ENCODE measurements at regions not wholly inside any gene's neighbourhood (a gene's known extent, or its start where the extent isn't known, plus 50 kb on each side); places are given as distances from the start of the nearest gene placed in this dataset.

DNA sequence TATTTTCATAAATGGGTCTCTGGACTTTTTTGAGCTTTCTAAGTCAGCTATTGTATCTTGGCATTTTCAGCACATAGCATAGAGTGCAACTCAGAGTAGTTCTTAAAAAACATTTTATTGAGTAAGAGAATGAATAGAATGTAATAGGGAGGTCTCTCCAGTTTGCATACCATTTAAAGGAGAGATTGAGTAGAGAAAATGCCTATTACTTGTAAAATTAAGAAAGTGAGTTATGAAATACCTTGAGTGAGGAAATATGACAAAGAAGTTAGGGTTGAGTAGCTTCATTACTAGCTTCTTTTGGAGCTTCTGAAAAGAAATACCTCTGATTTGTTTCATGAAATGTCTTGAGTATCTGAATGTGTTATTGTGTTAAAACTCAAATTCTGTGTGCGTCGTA is 140.0 kb downstream of the AASDHPPT start:
- peaks cover 3% of the 10 kb centered on the region; the same call in 1 of the 2 replicates for H3K27me3 ChIP-seq (ENCODE audit: insufficient read depth, low read length)
- POLR2A ChIA-PET: no interaction called here
- H2AFZ ChIP-seq (ENCODE audit: low read depth, low read length, poor library complexity, severe bottlenecking): no peak overlapping the region
- no peaks in the 10 kb centered on the region for H3K4me1 ChIP-seq (ENCODE audit: control insufficient read depth in 1 of 2, insufficient read depth in 2 of 2, low read length in 2 of 2)
- no peaks in the 10 kb centered on the region; a peak in 1 of 4 replicates for H3K9me3 ChIP-seq (ENCODE audit: control insufficient read depth in 1 of 2, insufficient read depth in 1 of 2, low read depth in 1 of 2, low read length in 2 of 2)
- RAD21 ChIA-PET (ENCODE audit: low non-redundant PET in 1 of 2, low total read pairs in 2 of 2, uncharacterized antibody in 2 of 2, unreplicated experiment in 2 of 2): no interaction called here
- ATAC-seq (no peak), DNase-seq (ENCODE audit: low read depth, low spot score) (no peak)
- H3K79me2 ChIP-seq (ENCODE audit: insufficient read depth, low read length): no peaks in the 10 kb centered on the region
- H3K4me2 ChIP-seq (ENCODE audit: low read length): no peak overlapping the region
- no peaks in the 10 kb centered on the region for H4K20me1 ChIP-seq (ENCODE audit: insufficient read depth)
- H3K27ac ChIP-seq (ENCODE audit: low read depth, low read length): no peak overlapping the region
- intact Hi-C loops (cut with micrococcal nuclease): no loop called here
- CTCF ChIA-PET: no interaction called here
- H3K36me3 ChIP-seq (ENCODE audit: control insufficient read depth in 1 of 2, insufficient read depth in 2 of 2, low read length in 2 of 2): no peaks in the 10 kb centered on the region
- TF ChIP-seq SIN3A (IDR thresholded peaks at IDR 0.05; ENCODE audit: low read depth) (no peak), ZFX (IDR thresholded peaks at IDR 0.05) (no peak), EZH2 (IDR thresholded peaks at IDR 0.05) (no peak), POLR2A (IDR thresholded peaks at IDR 0.05; ENCODE audit: borderline replicate concordance, extremely low read depth, insufficient read depth, insufficient read length) (no peak), ELF1 (IDR thresholded peaks at IDR 0.05; ENCODE audit: borderline replicate concordance, low read depth) (no peak), SP1 (IDR thresholded peaks at IDR 0.05; ENCODE audit: low read depth) (no peak), POLR2AphosphoS5 (IDR thresholded peaks at IDR 0.05; ENCODE audit: low read depth, low read length) (no peak), CEBPB (IDR thresholded peaks at IDR 0.05; ENCODE audit: low read depth) (no peak), SRF (IDR thresholded peaks at IDR 0.05; ENCODE audit: low read depth) (no peak), ZNF274 (IDR thresholded peaks at IDR 0.05; ENCODE audit: low read depth, low read length) (no peak), FOSL1 (IDR thresholded peaks at IDR 0.05; ENCODE audit: low read depth) (no peak), YY1 (IDR thresholded peaks at IDR 0.05; ENCODE audit: extremely low read depth, insufficient replicate concordance, low read depth, low read length) (no peak), EZH2phosphoT487 (IDR thresholded peaks at IDR 0.05; ENCODE audit: borderline replicate concordance) (no peak), CBX3 (IDR thresholded peaks at IDR 0.05; ENCODE audit: low read depth) (no peak)
- TF ChIP-seq, protein P1, sequence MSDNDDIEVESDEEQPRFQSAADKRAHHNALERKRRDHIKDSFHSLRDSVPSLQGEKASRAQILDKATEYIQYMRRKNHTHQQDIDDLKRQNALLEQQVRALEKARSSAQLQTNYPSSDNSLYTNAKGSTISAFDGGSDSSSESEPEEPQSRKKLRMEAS (IDR thresholded peaks at IDR 0.05): no peak
- TF ChIP-seq, protein P2, sequence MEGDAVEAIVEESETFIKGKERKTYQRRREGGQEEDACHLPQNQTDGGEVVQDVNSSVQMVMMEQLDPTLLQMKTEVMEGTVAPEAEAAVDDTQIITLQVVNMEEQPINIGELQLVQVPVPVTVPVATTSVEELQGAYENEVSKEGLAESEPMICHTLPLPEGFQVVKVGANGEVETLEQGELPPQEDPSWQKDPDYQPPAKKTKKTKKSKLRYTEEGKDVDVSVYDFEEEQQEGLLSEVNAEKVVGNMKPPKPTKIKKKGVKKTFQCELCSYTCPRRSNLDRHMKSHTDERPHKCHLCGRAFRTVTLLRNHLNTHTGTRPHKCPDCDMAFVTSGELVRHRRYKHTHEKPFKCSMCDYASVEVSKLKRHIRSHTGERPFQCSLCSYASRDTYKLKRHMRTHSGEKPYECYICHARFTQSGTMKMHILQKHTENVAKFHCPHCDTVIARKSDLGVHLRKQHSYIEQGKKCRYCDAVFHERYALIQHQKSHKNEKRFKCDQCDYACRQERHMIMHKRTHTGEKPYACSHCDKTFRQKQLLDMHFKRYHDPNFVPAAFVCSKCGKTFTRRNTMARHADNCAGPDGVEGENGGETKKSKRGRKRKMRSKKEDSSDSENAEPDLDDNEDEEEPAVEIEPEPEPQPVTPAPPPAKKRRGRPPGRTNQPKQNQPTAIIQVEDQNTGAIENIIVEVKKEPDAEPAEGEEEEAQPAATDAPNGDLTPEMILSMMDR (IDR thresholded peaks at IDR 0.05 in 2 of 3, conservative IDR thresholded peaks at IDR 0.05 in 1 of 3; ENCODE audit: borderline replicate concordance in 1 of 3, insufficient read depth in 1 of 3, low read depth in 2 of 3, low read length in 2 of 3): no peak
- no peak overlapping the region for H3K9ac ChIP-seq (ENCODE audit: low read length)
- no peak overlapping the region for H3K4me3 ChIP-seq (replicated peaks in 1 of 2; ENCODE audit: low read depth in 1 of 2, low read length in 2 of 2)
- BruUV-seq (replicated peaks): no TSS peak
- no peaks in the 10 kb centered on the region for H3K9me2 ChIP-seq (ENCODE audit: insufficient read depth)
